ENCODE measurements at regions not wholly inside any gene's neighbourhood (a gene's known extent, or its start where the extent isn't known, plus 50 kb on each side); places are given as distances from the start of the nearest gene placed in this dataset.
A peak's percentile ranks its signal among the peaks of the same experiment; 100 is the strongest.

DNA sequence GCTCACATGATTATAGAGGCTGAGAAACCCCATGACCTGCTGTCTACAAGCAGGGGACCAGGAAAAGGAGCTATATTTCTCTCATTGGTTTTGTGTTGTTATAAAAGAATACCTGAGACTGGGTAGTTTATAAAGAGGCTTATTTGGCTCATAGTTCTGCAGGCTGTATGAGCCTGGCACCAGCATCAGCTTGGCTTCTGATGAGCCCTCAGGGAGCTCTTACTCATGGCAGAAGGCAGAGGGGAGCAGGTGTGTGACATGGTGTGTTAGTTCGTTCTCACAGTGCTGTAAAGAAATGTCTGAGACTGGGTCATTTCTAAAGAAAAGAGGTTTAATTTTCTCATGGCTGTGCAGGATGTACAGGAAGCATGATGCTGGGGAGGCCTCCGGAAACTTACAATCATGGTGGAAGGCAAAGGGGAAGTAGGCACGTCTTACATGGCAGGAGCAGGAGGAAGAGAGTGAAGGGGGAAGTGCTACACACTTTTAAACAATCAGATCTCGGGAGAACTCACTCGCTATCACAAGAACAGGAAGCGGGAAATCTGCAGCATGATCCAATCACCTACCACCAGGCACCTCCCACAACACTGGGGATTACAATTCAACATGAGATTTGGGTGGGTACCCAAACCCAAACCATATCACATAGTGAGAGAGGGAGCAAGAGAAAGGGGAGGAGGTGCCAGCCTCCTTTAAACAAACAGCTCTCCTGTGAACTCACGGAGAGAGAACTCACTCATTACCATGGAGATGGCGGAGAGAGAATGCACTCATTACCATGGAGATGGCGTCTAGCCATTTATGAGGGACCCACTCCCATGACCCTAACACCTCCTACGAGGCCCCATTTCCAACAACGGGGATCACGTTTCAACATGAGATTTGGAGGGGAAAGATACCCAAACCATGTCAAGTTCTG, 133.4 kb downstream of the JCAD start:
- no peak for DNase-seq

DNA sequence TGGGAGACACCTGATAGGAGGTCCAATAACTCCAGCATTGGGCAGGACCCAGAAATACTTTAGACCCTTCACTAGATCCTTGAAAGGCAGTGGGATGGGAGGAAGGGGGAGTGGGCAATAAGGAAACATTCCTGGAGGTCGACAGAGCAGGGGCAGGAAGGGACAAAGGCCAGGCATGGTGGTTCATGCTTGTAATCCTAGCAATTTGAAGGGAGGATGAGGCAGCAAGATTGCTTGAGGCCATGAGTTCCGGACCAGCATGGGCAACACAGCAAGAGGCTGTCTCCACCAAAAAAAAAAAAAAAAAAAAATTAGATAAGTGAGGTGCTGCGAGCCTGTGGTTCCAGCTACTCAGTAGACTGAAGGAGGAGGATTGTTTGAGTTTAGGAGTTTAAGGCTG, 134.9 kb downstream of the JCAD start:
- no peak for DNase-seq

DNA sequence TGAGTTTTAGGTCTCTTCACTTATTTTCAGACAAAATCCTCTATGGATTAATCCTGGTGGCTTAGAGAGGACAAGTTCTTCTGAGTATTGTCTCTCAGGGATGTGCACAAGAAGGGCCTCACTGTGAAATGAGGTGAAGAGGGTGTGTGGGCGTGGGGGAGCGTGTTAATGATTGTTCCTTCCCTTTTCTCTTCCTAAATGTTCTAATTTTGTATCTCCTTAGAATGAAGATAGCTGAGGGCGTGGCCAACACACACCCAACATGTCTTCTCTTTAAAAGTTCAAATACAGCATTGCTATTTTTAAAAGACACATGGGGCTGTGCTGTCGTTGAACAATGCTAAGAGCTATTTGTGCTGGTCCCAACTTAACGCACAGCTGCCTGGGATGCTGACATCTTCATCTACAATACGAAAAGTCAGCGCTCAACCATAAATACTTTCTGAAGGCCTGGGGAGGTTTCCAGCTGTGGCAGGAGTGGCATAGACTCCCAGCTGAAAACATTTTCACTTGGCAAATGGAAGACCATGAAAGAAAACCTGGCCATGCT, 135.9 kb downstream of the JCAD start:
- DNase-seq, result no peak

DNA sequence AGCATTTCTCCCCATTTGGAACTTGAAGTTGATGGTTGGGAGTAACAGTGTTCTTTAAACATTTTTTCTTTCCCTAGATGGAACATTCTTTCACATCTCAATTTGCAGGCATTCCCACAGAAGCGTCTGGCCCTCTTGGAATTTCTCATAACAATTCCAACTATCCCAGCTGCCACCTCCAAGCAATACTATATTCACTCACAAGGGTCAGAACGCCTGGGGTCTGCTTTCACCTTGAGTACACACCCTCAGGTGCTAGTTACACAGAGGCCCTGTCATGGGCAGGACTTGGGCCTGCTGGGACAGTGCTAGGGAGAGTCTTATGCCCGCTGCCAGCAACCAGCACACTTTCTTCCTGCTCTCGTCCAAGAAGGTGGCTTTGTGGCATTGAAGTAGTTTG, 136.5 kb downstream of the JCAD start:
- no peak for DNase-seq

DNA sequence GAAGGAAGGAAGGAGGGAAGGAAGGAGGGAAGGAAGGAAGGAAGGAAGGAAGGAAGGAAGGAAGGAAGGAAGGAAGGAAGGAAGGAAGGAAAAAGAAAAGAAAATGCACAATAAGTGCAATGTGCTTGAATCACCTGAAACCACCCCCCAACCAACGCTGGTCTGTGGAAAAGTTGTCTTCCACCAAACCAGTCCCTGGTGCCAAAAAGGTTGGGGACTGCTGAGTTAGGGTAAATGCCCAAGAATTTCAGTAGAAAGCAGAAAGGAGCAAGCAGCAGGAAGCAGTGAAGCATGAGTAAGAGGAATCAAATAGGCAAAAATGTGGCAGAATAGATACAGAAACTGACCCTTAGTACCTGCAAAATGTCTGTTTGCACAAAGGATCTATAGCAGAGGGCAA, 137.2 kb downstream of the JCAD start:
- DNase-seq, result no peak

DNA sequence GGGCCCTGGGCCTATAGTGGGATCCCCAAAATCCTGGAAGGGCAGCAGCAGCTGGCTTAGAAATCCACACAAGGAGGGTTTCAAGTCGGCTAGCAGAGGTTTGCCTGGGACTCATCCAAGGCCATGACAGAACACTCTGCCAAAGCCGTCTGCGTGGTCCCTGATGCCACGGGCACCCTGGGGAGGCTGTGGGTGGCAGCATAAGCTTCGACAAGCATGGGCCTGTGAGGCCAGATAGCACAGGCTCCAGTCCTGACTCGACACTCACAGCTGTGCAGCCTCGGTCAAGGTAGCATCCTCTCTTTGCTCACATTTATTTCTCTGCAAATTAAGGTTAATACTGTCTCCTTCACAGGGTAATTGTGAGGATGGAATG, 138.3 kb downstream of the JCAD start:
- DNase-seq, result no peak

DNA sequence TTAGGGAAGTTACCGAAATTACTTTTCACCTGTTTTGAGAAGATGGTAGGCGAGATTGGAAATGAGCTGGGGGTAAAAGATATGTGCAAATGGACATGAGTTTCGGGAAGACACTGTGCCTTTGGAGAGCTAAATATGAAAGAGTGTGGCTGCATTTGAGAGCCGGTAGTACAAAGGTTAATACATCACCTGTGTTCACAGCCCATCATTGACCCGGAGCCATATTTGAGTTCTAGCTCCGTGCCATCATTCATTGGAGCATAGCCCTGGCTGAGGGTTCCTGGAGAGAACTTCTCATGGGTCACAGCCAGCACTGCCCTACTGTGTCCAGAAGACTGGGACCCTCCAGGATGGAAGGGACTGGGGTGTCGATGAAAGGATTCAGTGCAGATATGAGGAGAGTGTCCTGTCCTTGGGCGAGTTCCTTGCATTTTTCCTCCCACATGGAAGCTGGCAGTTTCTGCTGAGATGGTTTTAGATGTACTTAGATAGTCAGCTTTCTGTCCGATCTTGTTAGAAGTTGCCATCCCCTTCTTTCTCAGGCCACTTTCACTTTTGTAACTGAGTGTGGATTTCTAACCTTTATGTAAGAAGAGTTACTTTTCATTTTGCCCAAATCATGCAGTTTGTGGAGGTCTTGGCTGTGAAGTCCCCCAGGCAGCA, 138.8 kb downstream of the JCAD start:
- DNase-seq, result no peak

DNA sequence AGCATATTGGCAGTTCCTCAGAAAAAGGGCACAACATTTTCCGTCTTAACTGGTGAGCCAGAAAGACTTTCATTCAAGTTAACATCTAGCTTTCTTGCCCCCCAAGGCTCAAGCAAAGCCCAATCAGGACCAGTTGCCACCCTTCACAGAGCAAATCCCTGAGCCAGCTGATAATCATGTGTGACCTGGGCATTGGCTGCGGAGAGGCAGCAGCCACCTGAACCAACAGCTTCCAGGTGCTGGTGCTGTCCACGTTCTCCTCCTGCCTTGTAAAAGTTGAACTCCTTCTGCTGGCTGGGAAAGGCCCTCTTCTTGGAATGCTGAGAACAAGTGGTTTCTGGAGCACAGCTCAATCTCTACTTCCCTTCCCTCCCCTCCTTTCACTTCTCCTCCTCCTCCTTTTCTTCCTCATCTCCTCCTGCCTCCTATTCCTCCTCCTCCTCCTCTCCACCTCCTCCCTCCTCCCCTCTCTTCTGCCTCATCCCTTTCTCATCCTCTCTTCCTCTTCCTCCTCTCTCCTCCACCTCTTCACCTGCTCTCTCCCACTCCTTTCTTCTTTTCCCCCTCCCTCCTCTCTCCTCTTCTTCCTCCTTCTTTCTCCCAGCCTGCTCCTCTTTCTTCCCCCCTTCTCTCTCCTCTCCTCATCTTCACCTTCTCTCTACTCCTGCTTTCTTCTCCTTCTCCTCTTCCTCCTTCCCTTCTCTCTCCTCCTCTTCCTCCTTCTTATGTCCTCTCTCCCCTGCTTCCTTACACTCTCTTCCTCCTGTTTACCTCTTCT, 140.6 kb downstream of the JCAD start:
- DNase-seq, result no peak

DNA sequence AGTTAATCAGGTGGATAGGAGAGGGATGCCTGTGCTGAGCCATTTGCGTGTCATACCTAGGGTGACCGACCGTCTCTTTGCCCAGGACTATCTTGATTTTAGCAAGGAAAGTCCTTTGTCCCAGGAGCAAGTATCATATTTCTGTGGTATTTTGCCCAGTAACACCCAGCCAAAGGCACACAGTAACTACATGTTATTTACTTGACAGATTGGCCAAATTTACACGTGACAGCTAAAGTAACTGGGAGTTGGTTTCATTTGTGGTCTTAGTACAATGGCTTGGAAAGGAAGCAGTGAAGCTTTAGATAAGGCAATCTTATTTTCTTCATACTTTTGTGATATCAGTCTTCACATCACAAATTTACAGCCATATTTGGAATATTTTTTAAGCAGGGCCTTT, 142.1 kb downstream of the JCAD start:
- DNase-seq, result no peak

DNA sequence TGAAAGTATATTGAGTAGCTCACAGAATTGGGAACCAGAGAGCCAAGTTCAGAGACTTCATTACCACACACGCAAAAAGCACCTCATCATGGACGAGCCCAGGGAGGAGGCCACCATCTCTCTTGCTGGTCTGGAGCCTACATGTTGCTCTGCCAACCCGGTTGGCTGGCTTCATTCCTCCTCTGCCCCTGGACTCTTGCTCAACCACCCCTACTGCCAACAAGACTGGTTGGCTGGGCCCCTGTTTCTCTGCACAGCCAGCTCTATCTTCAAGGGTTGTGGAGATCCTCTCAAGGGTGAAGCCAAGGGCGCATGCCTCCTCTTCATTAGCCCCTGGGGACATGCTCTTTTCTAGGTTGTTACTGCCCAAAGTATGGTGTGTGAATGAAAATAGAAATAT, 142.7 kb downstream of the JCAD start:
- DNase-seq, result no peak

DNA sequence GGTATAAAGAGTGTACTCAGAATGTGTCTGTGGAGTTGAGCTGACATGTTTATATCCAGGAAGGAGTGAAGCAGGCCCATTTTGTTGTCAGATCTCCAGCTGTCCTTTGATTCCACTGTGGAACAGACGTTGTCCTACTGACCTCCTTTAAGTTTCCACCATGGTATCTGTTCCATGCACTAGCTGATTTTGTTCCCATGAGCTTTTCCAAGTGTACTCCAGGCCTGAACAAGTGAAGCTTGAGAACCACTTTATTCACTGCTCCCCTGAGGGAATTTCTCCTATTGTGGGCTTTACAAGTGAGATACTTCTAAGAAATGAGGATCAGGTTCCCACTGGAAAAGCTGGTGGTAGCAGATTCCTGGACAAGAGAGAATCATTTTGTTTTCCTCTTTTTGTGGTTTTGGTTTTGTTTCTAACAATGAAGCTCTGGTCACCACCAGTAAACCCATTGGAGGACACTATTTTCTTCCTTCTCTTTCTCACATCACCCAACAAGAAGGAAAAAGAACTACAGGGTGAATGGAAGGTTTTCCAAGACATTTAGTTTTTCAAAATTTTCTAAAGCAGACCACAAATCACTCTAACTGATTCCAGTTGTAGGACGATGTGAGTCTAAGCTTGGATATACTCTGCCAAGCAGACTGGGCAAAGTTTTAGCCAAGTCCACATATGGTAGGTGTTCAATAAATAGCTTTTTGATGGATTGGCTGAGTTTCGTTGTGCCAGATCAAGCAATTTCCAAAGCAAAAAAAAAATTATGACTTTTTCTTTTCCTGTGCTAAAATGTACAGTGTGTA, 144.2 kb downstream of the JCAD start:
- peak in 2 of 3 donors; percentile 18 to 33 for DNase-seq

DNA sequence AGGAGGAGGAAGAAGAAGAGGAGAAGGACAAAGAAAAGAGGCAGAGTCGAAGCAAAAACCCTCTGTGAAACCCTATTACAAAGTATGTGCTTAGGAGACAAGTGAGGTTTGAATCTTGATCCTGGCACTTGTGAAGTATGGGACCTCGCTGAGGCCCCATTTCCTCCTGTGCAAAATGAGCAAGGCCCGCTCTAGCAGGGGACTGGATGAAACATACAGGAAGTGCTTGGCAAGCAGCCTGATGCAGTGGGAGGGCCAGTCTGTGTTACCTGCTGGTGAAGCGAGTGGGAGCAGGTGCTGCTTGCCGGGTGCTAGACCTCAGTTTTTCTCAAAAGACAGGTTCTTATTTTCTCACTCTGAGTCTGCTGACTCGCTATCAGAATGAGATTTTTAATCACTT, 150.4 kb downstream of the JCAD start:
- no peak for DNase-seq

DNA sequence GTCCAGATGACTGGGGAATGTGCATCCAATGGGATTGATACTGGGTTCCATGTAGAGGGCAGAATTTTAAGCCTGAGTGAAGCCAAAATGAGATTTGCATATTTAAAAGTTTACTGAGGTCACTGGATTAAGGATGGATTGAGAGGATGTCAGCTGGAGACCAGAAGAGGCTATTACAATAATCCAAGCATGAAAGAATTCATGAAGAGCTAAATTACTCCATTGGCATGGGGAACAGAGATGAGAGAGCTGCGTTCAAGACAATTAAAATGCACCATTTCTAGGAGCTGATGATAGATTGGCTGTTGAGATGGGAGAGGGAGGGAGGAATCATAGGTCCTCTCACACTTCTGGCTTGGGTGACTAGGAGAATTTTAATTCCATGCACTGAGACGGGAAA, 158.5 kb downstream of the JCAD start:
- DNase-seq, result no peak

DNA sequence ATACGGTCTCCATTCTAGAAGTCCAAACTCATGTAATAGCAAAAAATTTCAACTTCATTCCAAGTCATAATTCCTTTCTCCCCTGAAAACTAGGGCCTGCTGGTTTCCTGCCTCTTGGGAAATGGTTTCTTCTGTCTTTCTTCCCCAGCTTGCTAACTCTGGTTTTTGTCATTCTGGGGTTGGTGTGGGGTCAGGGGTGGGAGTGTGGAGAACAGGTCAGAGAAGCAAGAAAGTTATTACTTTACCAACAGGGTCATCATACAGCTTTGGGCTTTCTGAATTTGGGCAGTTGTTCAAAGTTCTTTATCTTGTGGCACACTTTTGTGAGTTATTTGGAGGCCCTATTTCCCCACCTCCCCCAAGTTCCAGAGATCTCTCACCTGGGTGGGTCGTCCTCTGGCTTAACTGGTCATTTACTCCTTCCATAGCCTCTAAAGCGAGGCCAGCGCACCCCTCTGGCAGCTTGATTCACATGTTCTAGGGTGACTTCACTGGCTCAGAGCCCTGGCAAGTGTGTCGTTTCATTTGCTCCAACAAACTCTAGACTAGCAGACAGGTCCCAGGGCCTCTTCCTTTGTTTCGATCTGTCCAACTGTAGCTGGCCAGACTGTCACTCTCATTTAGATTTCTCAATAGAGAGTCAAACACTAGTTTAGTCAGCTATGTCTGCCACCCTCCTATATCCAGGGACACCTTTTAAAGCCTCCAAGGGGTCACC, 161.2 kb downstream of the JCAD start:
- DNase-seq, result no peak

DNA sequence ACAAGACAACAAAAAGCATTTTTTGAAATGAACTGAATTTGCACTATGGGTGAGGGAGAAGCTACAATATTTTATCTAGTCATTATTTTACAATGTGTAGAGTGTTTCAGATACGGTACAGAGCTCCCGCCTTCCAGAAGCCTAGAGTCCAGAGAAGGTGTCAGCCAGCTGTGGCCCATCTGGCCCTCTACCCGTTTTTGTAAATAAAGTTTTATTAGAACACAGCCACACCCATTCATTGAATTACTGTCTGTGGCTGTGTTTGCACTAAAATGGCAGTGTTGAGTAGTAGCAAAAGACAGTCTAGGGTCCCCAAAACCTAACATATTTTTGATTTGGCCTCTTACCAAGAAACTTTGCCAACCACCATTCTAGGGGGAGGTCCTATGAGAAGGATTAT, 162.0 kb downstream of the JCAD start:
- no peak for DNase-seq

DNA sequence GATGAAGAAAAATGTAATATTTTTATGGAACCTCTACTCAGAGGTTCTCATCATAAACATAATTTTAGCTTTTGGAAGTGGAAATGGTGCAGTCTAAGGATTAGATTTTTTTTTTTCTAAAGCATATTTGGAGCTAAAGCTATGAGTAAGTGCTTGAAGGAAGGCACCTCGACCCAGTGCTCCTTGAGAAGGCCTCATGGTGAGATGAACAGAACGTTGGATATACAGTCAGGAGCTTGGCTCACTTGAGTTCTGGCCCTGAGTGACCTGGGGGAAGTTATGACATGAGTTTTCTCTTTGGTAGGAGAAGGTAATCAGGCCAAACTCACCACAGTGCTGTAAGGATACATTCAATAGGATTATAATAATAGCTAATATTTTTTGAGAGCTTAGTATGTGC, 163.3 kb downstream of the JCAD start:
- no peak for DNase-seq

DNA sequence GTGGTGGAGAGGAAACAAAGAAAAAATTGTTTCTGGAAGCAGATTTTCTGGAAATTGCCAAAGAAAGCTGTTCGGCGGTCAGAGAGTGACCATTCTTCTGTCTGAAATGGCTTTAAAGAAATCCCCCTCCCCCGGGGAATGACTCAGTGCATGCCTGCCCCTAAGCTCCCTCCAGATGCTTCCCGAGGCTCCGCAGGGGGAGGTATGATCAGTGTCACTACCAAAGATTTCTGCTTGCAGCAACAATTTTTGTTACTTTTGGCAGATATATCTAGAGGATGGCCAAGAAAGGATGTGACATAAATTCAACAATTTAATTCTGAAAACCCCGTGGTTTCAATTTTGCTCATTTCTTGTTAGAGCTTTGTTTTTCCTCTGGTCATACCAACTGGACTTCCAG, 163.9 kb downstream of the JCAD start:
- peak; percentile 63 to 81 (median 68) for DNase-seq

DNA sequence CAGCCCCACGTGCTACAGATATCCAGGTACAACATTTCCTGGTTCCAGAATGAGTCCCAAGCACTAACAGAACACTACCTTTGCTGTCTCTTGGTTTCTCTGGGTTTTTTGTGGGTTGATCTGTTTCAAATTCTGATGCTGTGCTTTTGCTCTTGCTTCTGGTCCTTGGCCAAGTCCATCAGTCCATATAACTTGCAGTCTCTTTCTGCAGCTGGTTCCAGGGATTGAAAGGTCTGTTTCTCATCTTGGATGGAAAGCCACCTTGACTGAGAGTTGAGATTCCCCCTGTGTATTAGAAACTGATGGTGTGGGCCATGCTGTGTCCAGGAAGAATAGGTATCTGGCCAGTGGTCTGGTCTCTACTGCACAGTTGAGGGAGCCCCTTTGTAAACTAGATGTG, 171.1 kb downstream of the JCAD start:
- DNase-seq, result peak in 1 of 3 donors; percentile 47

DNA sequence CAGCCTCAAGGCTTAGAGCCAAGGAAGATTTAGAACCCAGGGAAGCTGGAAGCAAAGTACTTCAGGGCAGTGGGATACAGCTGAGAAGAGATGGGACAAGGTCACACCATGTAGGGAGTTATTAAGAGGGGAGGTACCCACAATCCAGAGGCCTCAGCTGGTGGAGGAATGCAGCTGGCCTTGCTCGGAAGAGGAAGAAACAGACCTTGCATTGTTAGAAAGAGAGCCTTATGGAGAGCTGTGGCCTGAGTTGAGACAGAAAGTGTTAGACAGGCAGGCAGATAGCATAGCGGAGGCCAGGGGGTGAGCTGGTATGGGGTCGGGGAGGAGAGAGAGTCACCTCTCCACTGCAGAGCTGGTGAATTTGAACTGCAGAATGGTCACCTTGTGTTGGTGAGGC, 173.1 kb downstream of the JCAD start:
- no peak for DNase-seq

DNA sequence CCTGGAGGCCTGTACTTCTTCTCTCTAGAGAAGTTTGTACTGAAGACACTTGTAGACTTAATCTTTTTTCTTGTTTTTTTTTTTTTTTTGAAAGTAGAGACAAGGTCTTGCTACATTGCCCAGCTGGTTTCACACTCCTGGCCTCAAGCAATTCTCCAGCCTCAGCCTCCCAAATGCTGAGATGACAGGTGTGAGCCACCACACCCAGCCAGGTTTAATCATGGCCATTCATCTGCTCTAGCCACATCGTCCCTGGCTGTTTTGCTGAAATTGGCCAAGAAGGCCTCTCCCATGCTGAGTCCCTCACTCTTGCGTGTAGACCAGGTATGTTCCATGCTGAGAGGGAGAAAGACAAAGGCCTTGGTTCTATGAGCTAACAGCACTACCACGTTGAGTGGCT, 176.2 kb downstream of the JCAD start:
- no peak for DNase-seq

DNA sequence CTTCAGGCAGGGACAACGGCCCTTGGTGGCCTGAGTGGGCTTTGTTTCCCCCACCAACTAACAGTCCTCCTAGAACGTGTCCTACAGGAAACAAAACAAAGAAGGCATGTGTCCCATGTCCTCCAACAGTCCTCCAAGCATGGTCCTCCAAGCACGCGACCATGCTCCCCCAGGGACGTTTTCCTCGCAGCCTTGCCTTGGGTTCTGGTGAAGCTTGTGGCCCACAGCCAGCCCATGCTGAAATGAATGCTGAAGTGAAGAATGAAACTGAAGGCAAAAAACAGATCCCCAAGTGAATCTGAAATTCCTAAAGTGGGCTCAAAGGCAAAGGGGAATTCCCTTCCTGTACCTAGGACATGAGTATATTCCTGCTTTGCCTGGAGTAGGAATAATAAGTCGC, 176.6 kb downstream of the JCAD start:
- DNase-seq, result no peak
